CD14-positive monocyte (primary cell): ENCODE measurements at regions not wholly inside any gene's neighbourhood (a gene's known extent, or its start where the extent isn't known, plus 50 kb on each side); places are given as distances from the start of the nearest gene placed in this dataset.

Experiments
- DNase-seq, 3 donors: peaks; one replicate each; pipeline ENCODE4 v3.0.0-alpha.2; 2011 to 2022
- H2AFZ ChIP-seq: 2 replicates; pipeline ENCODE4 v1.6.0; 2012; ENCODE audit warnings: mild to moderate bottlenecking, low read depth, low read length, inconsistent platforms; ENCODE audit not compliant: insufficient read depth, poor library complexity, severe bottlenecking
- H3K27ac ChIP-seq, 2 donors: 1 replicate in 1 of 2; 2 replicates in 1 of 2; pipeline ENCODE4 v1.5.1; 2012 to 2013; ENCODE audit warnings: low read length in 2 of 2, control low read depth in 1 of 2, inconsistent platforms in 1 of 2, low read depth in 1 of 2, mild to moderate bottlenecking in 1 of 2
- H3K27me3 ChIP-seq, 2 donors: one replicate each; pipeline versions ENCODE4 v1.6.0 to v1.6.1; 2011 to 2013; ENCODE audit warnings: low read length in 2 of 2; ENCODE audit not compliant: control insufficient read depth in 2 of 2, insufficient read depth in 2 of 2
- H3K36me3 ChIP-seq, 2 donors: replicated peaks in 1 of 2; 1 replicate in 1 of 2; 2 replicates in 1 of 2; pipeline versions ENCODE4 v1.5.1 to v1.6.1; 2012 to 2013; ENCODE audit warnings: low read length in 2 of 2, control low read depth in 1 of 2, inconsistent platforms in 1 of 2, mild to moderate bottlenecking in 1 of 2; ENCODE audit not compliant: insufficient read depth in 2 of 2, control insufficient read depth in 1 of 2
- H3K4me1 ChIP-seq, 2 donors: 1 replicate in 1 of 2; 2 replicates in 1 of 2; pipeline versions ENCODE4 v1.5.1 to v1.6.1; 2012 to 2013; ENCODE audit warnings: low read length in 2 of 2, control low read depth in 1 of 2, inconsistent platforms in 1 of 2, mild to moderate bottlenecking in 1 of 2, moderate library complexity in 1 of 2; ENCODE audit not compliant: insufficient read depth in 2 of 2, control insufficient read depth in 1 of 2
- H3K4me2 ChIP-seq: replicated peaks from 2 replicates; pipeline ENCODE3; 2012; ENCODE audit warnings: low read length, moderate library complexity, mild to moderate bottlenecking; ENCODE audit not compliant: poor library complexity, severe bottlenecking; ENCODE audit errors: extremely low read depth
- H3K4me3 ChIP-seq, 3 experiments: fragments of 200-600 bp in 1 of 3; sonication (generic) in 1 of 3; replicated peaks in 1 of 3; 1 replicate in 2 of 3; 2 replicates in 1 of 3; pipeline ENCODE4 v1.5.1; 2011 to 2013; ENCODE audit warnings: low read length in 3 of 3, mild to moderate bottlenecking in 3 of 3, control low read depth in 2 of 3, low read depth in 2 of 3, inconsistent platforms in 1 of 3, moderate library complexity in 1 of 3
- H3K79me2 ChIP-seq: 2 replicates; pipeline ENCODE4 v1.6.0; 2012; ENCODE audit warnings: mild to moderate bottlenecking, control low read depth, inconsistent platforms, low read length, moderate library complexity; ENCODE audit not compliant: insufficient read depth
- H3K9ac ChIP-seq: 2 replicates; pipeline ENCODE4 v1.6.0; 2017; ENCODE audit warnings: low read length, mild to moderate bottlenecking; ENCODE audit not compliant: insufficient read depth, poor library complexity, severe bottlenecking
- H3K9me3 ChIP-seq, 2 donors: replicated peaks in 1 of 2; 1 replicate in 1 of 2; 2 replicates in 1 of 2; pipeline versions ENCODE4 v1.5.1 to v1.6.1; 2012 to 2013; ENCODE audit warnings: low read length in 2 of 2, control low read depth in 1 of 2; ENCODE audit not compliant: control insufficient read depth in 1 of 2, insufficient read depth in 1 of 2
- H4K20me1 ChIP-seq: 2 replicates; pipeline ENCODE4 v1.6.0; 2012; ENCODE audit warnings: mild to moderate bottlenecking, low read length, control low read depth, moderate library complexity; ENCODE audit not compliant: insufficient read depth
- H3K27ac Mint-ChIP-seq, 7 donors: one replicate each; pipeline ENCODE4 v1.8.0; 2020; ENCODE audit warnings: mild to moderate bottlenecking in 7 of 7, mixed read lengths in 7 of 7, moderate library complexity in 6 of 7, inconsistent platforms in 2 of 7
- H3K27me3 Mint-ChIP-seq, 3 donors: one replicate each; pipeline ENCODE4 v1.8.0; 2021 to 2022; ENCODE audit warnings: low read depth in 3 of 3, mild to moderate bottlenecking in 3 of 3, mixed read lengths in 3 of 3, moderate library complexity in 3 of 3, inconsistent platforms in 1 of 3
- H3K36me3 Mint-ChIP-seq, 2 donors: one replicate each; pipeline ENCODE4 v1.8.0; 2020; ENCODE audit warnings: mixed read lengths in 2 of 2, inconsistent platforms in 1 of 2, mild to moderate bottlenecking in 1 of 2
- H3K4me1 Mint-ChIP-seq: one replicate; pipeline ENCODE4 v1.8.0; 2020; ENCODE audit warnings: mild to moderate bottlenecking, mixed read lengths
- H3K4me3 Mint-ChIP-seq, 2 donors: one replicate each; pipeline ENCODE4 v1.8.0; 2020; ENCODE audit warnings: mild to moderate bottlenecking in 2 of 2, mixed read lengths in 2 of 2, moderate library complexity in 1 of 2
- H3K9me3 Mint-ChIP-seq, 7 donors: one replicate each; pipeline ENCODE4 v1.8.0; 2020 to 2022; ENCODE audit warnings: mixed read lengths in 7 of 7, mild to moderate bottlenecking in 6 of 7, moderate library complexity in 6 of 7, inconsistent platforms in 2 of 7
- WGBS: methylation state at CpG from one replicate; pipeline ENCODE4 v1.1.5; 2013; ENCODE audit warnings: missing lambda C conversion rate; ENCODE audit not compliant: insufficient coverage; 5-methylcytosine and 5-hydroxymethylcytosine counted together
- intact Hi-C, 2 donors: fragments of 100-400 bp; cut with micrococcal nuclease; formaldehyde crosslinking; loops; one replicate each; pipeline versions ENCODE4 v1.15.0 to v1.15.1; 2023
- TF ChIP-seq, protein P1 (sequence below): fragments of 200-600 bp; IDR thresholded peaks from one replicate; pipeline ENCODE4 v1.8.0; 2022; ENCODE audit warnings: antibody characterized with exemption, mild to moderate bottlenecking

DNA sequence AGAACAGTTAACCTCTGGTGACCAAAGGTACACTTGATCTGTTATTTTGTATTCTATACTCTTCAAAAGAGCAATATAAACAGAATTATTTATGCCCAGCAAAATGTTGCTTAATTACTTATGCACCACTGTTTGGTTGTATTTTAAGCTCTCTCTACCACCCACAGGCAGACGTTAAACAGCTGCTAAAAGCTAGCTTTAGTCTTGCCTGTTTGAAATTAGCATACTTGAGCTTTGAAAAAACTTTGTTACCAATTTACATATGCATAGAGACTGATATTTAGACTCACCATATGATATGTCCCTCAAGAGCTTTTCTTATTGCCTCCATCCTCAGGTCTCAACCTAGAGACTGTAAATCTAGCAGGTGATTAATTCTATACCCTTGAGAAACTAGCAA is 426.9 kb downstream of the NR4A2 start:
- H3K36me3 Mint-ChIP-seq: no peaks in the 10 kb centered on the region

DNA sequence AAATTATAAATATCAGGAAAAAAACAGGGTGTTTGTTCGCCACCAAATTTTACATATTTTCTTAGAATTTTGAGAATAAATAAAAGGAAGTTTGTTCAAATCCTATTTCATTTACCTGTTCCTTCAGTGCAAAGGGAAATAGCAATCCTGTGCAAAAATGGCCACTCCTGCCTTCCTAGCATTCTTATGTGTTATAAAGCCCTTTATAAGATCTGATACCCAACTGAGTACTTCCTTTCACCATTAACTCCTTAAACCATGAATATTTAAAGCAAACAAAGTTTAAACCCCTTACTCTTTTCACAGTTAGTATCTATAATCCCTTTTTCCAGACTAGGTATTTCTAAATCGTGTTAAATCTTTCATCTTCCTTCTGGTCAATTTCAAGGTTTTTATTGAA is 427.8 kb downstream of the NR4A2 start:
- Histone ChIP-seq H2AFZ (no peak overlapping the region), H3K4me1 (no peaks in the 10 kb centered on the region), H3K4me2 (no peak overlapping the region), H3K79me2 (no peaks in the 10 kb centered on the region), H3K9me3 (no peaks in the 10 kb centered on the region), H4K20me1 (no peaks in the 10 kb centered on the region), H3K27me3 (no peaks in the 10 kb centered on the region), H3K9ac (no peak overlapping the region), H3K4me3 (no peak overlapping the region), H3K27ac (no peak overlapping the region), H3K36me3 (no peaks in the 10 kb centered on the region)
- H3K27ac Mint-ChIP-seq: no peak overlapping the region
- H3K9me3 Mint-ChIP-seq: peaks cover 0 to 4% (median 2%) of the 10 kb centered on the region in 7 donors
- no peaks in the 10 kb centered on the region for H3K4me1 Mint-ChIP-seq
- DNase-seq: no peak
- no CpG with 5 or more reads among the region's 2 CpGs for WGBS
- no peak overlapping the region for H3K4me3 Mint-ChIP-seq
- peaks cover 0 to 3% (median 0%) of the 10 kb centered on the region in 3 donors for H3K27me3 Mint-ChIP-seq
- intact Hi-C loops: no loop called here
- H3K36me3 Mint-ChIP-seq: no peaks in the 10 kb centered on the region
- TF ChIP-seq, protein P1, sequence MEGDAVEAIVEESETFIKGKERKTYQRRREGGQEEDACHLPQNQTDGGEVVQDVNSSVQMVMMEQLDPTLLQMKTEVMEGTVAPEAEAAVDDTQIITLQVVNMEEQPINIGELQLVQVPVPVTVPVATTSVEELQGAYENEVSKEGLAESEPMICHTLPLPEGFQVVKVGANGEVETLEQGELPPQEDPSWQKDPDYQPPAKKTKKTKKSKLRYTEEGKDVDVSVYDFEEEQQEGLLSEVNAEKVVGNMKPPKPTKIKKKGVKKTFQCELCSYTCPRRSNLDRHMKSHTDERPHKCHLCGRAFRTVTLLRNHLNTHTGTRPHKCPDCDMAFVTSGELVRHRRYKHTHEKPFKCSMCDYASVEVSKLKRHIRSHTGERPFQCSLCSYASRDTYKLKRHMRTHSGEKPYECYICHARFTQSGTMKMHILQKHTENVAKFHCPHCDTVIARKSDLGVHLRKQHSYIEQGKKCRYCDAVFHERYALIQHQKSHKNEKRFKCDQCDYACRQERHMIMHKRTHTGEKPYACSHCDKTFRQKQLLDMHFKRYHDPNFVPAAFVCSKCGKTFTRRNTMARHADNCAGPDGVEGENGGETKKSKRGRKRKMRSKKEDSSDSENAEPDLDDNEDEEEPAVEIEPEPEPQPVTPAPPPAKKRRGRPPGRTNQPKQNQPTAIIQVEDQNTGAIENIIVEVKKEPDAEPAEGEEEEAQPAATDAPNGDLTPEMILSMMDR: no peak

More for the DNA sequence above, 426.9 kb downstream of the NR4A2 start:
- Mint-ChIP-seq H3K27ac (no peak overlapping the region), H3K4me3 (no peak overlapping the region), H3K27me3 (peaks cover 0 to 3% (median 0%) of the 10 kb centered on the region in 3 donors), H3K9me3 (peaks cover 0 to 4% (median 0%) of the 10 kb centered on the region in 7 donors), H3K4me1 (no peaks in the 10 kb centered on the region)
- no peaks in the 10 kb centered on the region for H3K36me3 ChIP-seq
- TF ChIP-seq, protein P1: no peak
- no peak overlapping the region for H3K4me3 ChIP-seq
- no CpG with 5 or more reads among the region's 1 CpG for WGBS
- H3K9ac ChIP-seq: no peak overlapping the region
- H3K27me3 ChIP-seq: no peaks in the 10 kb centered on the region
- no peaks in the 10 kb centered on the region for H3K79me2 ChIP-seq
- H4K20me1 ChIP-seq: no peaks in the 10 kb centered on the region
- DNase-seq: no peak
- intact Hi-C loops: no loop called here
- H2AFZ ChIP-seq: no peak overlapping the region
- no peaks in the 10 kb centered on the region for H3K9me3 ChIP-seq
- no peak overlapping the region for H3K4me2 ChIP-seq
- no peaks in the 10 kb centered on the region for H3K4me1 ChIP-seq
- no peak overlapping the region for H3K27ac ChIP-seq
